Astrocyte of the spinal cord (primary cell): ENCODE measurements at regions not wholly inside any gene's neighbourhood (a gene's known extent, or its start where the extent isn't known, plus 50 kb on each side); places are given as distances from the start of the nearest gene placed in this dataset.

Experiments used
- DNase-seq: peaks from one replicate; pipeline ENCODE4 v3.0.0; 2011; ENCODE audit warnings: low read depth, low spot score
- H3K4me3 ChIP-seq: 2 replicates; pipeline ENCODE4 v1.5.1; 2011; ENCODE audit warnings: low read depth, mild to moderate bottlenecking, low read length, moderate library complexity
- in situ Hi-C: cut with HindIII; loops from 2 replicates; pipeline ENCODE4 v1.10.0; 2017; ENCODE audit warnings: low sequenced_read_pairs
- TF ChIP-seq, protein P1 (sequence below): IDR thresholded peaks from 2 replicates; pipeline ENCODE4 v1.5.1; 2012; ENCODE audit warnings: low read depth, mild to moderate bottlenecking, low read length, inconsistent platforms

DNA sequence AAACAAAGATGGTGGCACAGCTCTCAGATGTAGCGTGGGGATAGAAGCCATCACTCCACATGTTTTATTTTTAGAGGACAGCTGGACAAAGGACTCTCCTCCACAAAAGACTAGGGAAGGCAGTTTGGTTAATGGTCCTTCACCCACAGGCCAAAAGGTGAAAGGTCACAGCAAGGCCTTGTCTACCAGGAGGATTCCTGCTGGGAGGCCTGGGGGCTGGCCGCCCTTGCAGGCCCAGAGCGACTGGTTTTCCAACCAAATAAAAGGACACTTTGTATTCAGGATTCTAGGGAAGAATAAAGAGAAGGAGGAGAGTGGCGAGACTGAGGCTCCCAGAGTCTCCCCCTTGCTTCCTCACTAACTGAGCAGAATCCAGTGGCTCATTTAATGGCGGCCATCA lies 94.3 kb downstream of the AXIN2 start:
- no peak overlapping the region for H3K4me3 ChIP-seq
- TF ChIP-seq, protein P1, sequence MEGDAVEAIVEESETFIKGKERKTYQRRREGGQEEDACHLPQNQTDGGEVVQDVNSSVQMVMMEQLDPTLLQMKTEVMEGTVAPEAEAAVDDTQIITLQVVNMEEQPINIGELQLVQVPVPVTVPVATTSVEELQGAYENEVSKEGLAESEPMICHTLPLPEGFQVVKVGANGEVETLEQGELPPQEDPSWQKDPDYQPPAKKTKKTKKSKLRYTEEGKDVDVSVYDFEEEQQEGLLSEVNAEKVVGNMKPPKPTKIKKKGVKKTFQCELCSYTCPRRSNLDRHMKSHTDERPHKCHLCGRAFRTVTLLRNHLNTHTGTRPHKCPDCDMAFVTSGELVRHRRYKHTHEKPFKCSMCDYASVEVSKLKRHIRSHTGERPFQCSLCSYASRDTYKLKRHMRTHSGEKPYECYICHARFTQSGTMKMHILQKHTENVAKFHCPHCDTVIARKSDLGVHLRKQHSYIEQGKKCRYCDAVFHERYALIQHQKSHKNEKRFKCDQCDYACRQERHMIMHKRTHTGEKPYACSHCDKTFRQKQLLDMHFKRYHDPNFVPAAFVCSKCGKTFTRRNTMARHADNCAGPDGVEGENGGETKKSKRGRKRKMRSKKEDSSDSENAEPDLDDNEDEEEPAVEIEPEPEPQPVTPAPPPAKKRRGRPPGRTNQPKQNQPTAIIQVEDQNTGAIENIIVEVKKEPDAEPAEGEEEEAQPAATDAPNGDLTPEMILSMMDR = no peak
- DNase-seq = no peak
- in situ Hi-C loops = no loop called here

DNA sequence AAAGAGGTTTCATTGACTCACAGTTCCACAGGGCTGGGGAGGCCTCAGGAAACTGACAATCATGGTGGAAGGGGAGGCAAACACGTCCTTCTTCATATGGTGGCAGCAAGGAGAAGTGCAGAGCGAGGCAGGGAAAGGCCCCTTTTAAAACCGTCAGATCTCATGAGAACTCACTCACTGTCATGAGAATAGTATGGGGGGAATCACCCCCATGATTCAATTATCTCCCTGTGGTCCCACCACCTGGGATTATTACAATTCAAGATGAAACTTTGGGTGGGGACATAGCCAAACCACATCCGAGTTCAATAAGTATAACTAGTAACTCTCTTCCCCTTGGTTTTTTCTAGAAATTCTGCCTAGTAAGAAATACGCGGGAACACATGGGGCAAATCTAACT lies 94.9 kb downstream of the AXIN2 start:
- TF ChIP-seq, protein P1 = no peak
- DNase-seq = no peak
- no peak overlapping the region for H3K4me3 ChIP-seq
- in situ Hi-C loops = no loop called here

DNA sequence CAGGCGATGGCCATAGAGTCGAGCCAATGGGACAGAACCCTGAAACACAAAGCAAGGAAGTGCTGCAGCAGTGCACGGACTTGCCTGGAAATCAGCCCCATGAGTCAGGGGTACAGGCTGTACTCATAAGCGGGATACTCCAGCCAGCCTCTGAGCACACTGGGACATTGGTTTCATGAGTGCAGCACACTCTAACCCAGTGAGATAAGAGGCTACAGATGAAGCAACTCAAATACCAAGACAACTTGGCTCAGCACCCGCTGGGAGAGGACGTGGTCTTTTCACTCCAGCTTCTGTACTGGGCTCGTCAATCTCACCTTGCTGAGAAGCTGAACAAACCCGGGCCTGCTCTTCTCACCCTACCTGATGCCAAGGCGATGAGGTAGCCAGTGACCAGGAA lies 98.2 kb downstream of the AXIN2 start:
- in situ Hi-C loops = no loop called here
- TF ChIP-seq, protein P1 = no peak
- DNase-seq = peak; percentile 4
- H3K4me3 ChIP-seq = no peak overlapping the region

DNA sequence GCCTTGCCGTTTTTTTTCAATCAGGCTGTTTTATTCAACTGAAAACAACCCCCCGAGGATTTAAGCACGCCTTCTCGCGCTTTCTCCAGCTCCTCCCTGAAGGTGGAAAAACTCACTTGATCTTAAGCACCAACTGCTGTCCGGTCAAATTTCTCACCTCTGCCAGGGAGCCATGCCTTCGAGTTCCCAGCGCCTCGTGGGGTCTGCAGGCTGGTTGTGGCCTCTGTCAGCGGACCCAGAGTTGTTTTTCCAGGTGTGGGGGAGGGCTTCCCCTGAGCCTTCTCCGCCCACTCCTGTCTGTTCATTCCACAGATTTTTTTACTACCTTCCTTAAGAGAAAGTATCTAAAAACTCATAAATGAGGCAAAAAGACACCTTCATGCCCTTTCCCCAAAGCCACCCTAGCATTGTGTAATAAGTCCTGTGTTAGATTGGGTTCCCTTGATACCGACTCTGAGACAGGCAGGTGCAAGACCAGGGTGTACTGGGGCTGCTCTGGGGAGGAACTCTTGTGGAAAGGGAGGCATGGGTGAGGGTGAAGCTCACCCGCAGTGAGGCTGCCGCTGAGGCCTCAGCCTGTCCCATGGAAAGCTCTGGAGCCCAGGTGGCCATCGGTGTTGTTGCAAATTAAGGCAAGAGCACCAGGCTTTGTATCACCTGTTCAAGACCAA lies 101.6 kb downstream of the AXIN2 start:
- DNase-seq = no peak
- in situ Hi-C loops = no loop called here
- TF ChIP-seq, protein P1 = no peak
- no peak overlapping the region for H3K4me3 ChIP-seq

DNA sequence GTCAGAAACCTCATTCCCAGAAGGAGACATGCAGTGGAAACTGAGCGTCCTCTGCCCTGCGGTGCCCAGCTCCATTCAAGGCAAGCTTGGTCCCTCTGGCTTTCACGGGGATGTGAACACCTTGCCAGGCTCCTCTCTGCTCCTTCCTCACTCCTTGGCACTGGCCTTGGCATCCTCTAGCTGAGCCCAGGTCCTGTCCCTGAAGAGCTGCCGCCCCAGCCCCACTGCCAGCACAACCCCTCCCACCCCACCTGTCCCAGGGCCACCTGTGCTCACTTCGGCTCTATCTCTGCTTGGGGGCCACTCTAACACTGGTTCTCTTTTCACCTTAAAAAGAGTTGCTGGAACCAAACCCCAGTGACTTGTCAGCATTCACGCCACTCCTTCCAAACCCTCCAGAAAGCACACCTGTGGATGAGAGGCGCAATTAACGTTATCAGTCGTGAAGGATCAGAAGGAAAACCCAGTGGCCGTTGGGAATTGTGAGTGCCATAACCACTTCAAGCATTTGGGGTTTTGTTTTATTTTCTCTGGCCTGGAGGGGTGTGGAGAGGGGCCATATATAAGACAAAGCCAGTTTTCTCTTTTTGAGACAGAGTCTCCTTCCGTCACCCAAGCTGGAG lies 103.7 kb downstream of the AXIN2 start:
- DNase-seq = no peak
- TF ChIP-seq, protein P1 = no peak
- H3K4me3 ChIP-seq = no peak overlapping the region
- in situ Hi-C loops = no loop called here

DNA sequence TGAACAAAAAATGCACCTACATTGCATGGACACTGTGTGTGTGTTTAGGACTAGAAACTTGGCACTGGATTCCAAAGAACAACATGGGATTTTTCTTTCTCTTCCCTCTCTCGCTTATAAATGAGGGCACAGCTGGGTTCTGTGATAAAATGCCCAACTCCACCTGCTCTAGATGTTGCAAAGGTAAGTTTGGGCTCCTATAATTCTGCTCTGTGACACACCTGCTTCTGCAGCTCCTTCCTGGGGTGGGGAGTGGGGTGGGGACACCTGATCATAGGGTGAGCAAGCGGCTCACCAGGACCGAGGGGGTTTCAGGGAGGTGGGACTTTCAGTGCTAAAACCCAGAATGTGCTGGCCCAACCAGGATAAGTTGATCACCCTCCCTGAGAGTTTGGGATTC lies 104.3 kb downstream of the AXIN2 start:
- in situ Hi-C loops = no loop called here

More for the DNA sequence above, 104.3 kb downstream of the AXIN2 start:
- TF ChIP-seq, protein P1 = no peak
- H3K4me3 ChIP-seq = no peak overlapping the region
- DNase-seq = no peak
